ENCODE measurements at regions not wholly inside any gene's neighbourhood (a gene's known extent, or its start where the extent isn't known, plus 50 kb on each side); places are given as distances from the start of the nearest gene placed in this dataset.

DNA sequence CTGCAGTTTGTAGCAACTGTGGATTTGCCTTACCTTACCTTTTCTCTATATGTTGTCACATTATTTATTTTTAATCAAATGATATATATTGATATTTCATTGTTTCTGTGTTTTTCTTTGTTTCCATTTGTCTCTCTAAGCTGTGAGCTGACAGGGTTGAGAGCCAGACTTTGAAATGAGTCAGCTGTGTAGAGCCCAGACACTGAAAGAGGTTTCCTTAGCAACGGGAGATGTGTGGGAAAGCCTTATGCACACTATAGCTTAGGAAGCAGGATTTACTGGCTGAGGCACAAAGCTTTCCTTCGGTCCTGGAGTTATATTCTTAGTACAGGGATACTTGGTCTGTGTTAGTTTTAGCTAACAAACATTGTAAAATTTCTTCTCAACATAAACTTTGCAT, 192.2 kb downstream of the FGF13 start (continued):
- TF ChIP-seq, protein P1, sequence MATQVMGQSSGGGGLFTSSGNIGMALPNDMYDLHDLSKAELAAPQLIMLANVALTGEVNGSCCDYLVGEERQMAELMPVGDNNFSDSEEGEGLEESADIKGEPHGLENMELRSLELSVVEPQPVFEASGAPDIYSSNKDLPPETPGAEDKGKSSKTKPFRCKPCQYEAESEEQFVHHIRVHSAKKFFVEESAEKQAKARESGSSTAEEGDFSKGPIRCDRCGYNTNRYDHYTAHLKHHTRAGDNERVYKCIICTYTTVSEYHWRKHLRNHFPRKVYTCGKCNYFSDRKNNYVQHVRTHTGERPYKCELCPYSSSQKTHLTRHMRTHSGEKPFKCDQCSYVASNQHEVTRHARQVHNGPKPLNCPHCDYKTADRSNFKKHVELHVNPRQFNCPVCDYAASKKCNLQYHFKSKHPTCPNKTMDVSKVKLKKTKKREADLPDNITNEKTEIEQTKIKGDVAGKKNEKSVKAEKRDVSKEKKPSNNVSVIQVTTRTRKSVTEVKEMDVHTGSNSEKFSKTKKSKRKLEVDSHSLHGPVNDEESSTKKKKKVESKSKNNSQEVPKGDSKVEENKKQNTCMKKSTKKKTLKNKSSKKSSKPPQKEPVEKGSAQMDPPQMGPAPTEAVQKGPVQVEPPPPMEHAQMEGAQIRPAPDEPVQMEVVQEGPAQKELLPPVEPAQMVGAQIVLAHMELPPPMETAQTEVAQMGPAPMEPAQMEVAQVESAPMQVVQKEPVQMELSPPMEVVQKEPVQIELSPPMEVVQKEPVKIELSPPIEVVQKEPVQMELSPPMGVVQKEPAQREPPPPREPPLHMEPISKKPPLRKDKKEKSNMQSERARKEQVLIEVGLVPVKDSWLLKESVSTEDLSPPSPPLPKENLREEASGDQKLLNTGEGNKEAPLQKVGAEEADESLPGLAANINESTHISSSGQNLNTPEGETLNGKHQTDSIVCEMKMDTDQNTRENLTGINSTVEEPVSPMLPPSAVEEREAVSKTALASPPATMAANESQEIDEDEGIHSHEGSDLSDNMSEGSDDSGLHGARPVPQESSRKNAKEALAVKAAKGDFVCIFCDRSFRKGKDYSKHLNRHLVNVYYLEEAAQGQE (IDR thresholded peaks at IDR 0.05; ENCODE audit: borderline replicate concordance in 1 of 2, low read depth in 1 of 2, low read length in 2 of 2): no peak
- TF ChIP-seq FIP1L1 (IDR thresholded peaks at IDR 0.05; ENCODE audit: borderline replicate concordance, insufficient read depth, low read depth, low read length) (no peak), ISX (CRISPR knock-in tag; conservative IDR thresholded peaks at IDR 0.05) (no peak), AKAP8 (CRISPR knock-in tag; IDR thresholded peaks at IDR 0.05) (no peak), NCOA2 (CRISPR knock-in tag; IDR thresholded peaks at IDR 0.05) (no peak), ZC3H4 (CRISPR knock-in tag; IDR thresholded peaks at IDR 0.05; ENCODE audit: borderline replicate concordance) (no peak), ZNF672 (CRISPR knock-in tag; IDR thresholded peaks at IDR 0.05) (no peak), GTF2F1 (IDR thresholded peaks at IDR 0.05; ENCODE audit: low read length) (no peak), MYNN (CRISPR knock-in tag; IDR thresholded peaks at IDR 0.05; ENCODE audit: low read depth) (no peak), CEBPB (IDR thresholded peaks at IDR 0.05; ENCODE audit: borderline replicate concordance, low read depth, low read length) (no peak)
- TF ChIP-seq, protein P2, sequence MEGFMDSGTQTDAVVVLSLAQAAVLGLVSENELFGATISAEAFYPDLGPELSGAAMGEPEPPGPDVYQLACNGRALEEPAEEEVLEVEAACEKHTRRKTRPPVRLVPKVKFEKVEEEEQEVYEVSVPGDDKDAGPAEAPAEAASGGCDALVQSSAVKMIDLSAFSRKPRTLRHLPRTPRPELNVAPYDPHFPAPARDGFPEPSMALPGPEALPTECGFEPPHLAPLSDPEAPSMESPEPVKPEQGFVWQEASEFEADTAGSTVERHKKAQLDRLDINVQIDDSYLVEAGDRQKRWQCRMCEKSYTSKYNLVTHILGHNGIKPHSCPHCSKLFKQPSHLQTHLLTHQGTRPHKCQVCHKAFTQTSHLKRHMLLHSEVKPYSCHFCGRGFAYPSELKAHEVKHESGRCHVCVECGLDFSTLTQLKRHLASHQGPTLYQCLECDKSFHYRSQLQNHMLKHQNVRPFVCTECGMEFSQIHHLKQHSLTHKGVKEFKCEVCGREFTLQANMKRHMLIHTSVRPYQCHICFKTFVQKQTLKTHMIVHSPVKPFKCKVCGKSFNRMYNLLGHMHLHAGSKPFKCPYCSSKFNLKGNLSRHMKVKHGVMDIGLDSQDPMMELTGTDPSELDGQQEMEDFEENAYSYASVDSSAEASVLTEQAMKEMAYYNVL (CRISPR knock-in tag; IDR thresholded peaks at IDR 0.05; ENCODE audit: borderline replicate concordance): no peak
- TF ChIP-seq, protein P3, sequence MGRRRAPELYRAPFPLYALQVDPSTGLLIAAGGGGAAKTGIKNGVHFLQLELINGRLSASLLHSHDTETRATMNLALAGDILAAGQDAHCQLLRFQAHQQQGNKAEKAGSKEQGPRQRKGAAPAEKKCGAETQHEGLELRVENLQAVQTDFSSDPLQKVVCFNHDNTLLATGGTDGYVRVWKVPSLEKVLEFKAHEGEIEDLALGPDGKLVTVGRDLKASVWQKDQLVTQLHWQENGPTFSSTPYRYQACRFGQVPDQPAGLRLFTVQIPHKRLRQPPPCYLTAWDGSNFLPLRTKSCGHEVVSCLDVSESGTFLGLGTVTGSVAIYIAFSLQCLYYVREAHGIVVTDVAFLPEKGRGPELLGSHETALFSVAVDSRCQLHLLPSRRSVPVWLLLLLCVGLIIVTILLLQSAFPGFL (CRISPR knock-in tag; IDR thresholded peaks at IDR 0.05): no peak
- TF ChIP-seq, protein P4, sequence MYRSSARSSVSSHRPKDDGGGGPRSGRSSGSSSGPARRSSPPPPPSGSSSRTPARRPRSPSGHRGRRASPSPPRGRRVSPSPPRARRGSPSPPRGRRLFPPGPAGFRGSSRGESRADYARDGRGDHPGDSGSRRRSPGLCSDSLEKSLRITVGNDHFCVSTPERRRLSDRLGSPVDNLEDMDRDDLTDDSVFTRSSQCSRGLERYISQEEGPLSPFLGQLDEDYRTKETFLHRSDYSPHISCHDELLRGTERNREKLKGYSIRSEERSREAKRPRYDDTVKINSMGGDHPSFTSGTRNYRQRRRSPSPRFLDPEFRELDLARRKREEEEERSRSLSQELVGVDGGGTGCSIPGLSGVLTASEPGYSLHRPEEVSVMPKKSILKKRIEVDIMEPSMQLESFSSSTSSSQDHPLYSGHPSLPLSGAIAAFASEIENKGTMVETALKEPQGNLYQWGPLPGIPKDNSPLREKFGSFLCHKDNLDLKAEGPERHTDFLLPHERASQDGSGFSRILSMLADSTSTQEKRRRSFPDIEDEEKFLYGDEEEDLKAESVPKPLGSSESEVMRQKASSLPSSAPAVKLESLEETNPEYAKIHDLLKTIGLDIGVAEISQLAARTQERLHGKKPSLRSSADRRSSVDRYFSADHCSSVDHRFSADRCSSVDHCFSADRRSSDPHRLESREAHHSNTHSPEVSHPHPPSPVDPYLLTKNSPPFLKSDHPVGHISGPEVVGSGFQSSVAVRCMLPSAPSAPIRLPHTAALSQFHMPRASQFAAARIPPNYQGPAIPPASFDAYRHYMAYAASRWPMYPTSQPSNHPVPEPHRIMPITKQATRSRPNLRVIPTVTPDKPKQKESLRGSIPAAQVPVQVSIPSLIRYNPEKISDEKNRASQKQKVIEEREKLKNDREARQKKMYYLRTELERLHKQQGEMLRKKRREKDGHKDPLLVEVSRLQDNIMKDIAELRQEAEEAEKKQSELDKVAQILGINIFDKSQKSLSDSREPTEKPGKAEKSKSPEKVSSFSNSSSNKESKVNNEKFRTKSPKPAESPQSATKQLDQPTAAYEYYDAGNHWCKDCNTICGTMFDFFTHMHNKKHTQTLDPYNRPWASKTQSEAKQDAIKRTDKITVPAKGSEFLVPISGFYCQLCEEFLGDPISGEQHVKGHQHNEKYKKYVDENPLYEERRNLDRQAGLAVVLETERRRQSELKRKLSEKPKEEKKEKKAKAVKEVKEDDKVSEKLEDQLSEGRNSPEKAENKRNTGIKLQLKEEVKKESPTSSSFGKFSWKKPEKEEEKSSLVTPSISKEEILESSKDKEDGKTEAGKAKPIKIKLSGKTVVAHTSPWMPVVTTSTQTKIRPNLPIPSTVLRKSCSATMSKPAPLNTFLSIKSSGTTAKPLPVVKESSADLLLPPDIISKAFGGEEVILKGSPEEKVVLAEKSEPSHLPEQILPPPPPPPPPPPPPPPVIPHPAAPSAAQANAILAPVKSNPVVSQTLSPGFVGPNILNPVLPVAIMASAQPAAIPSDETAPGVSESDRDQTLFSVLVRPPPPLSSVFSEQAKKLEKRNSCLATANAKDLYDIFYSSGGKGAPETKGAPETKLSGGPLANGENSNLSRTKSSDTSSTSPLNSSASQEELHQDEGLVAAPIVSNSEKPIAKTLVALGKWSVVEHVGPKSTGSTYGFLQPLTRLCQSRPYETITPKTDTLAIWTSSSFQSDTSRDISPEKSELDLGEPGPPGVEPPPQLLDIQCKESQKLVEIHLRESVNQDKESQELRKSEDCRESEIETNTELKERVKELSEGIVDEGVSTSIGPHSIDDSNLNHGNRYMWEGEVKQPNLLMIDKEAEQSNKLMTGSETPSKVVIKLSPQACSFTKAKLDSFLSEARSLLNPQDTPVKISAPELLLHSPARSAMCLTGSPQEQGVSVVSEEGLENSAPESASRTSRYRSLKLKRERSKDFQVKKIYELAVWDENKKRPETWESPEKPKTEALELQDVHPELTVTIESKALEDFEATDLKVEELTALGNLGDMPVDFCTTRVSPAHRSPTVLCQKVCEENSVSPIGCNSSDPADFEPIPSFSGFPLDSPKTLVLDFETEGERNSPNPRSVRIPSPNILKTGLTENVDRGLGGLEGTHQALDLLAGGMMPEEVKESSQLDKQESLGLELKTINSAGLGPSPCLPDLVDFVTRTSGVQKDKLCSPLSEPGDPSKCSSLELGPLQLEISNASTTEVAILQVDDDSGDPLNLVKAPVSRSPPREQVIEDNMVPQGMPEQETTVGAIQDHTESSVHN (CRISPR knock-in tag; IDR thresholded peaks at IDR 0.05): no peak
- TF ChIP-seq, protein P5, sequence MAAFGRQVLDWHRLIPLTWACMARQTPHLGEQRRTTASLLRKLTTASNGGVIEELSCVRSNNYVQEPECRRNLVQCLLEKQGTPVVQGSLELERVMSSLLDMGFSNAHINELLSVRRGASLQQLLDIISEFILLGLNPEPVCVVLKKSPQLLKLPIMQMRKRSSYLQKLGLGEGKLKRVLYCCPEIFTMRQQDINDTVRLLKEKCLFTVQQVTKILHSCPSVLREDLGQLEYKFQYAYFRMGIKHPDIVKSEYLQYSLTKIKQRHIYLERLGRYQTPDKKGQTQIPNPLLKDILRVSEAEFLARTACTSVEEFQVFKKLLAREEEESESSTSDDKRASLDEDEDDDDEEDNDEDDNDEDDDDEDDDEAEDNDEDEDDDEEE (CRISPR knock-in tag; IDR thresholded peaks at IDR 0.05): no peak

All from HepG2 (cell line).